ENCODE measurements at regions not wholly inside any gene's neighbourhood (a gene's known extent, or its start where the extent isn't known, plus 50 kb on each side); places are given as distances from the start of the nearest gene placed in this dataset.

DNA sequence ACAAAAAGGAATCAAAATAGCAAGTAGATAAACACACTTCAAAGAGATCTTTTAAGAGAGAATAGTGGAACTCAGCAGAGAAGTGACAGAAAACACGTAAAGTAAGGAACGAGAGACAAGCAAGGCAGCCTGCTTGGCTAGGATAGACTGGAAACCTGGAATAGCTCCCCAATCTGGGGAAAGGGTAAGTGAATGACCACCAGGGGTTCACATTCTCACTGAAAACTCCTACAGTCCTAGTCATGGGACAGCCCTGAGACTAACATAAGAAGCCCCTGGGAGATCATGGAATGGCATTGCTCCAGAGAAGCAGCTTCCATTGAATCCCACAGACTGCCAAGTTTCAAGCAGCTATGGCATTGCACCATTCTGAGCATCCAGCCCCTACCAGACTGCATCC, 363.6 kb upstream of the ARPP21 start:
- TF ChIP-seq EZH2 (IDR thresholded peaks at IDR 0.05; ENCODE audit: low read depth, unreplicated experiment) (no peak), CREB1 (CRISPR knock-in tag; IDR thresholded peaks at IDR 0.05; ENCODE audit: low read depth) (no peak), EZH2phosphoT487 (IDR thresholded peaks at IDR 0.05; ENCODE audit: unreplicated experiment) (no peak), STAT1 (IDR thresholded peaks at IDR 0.05; ENCODE audit: unreplicated experiment) (no peak)
- TF ChIP-seq, protein P1, sequence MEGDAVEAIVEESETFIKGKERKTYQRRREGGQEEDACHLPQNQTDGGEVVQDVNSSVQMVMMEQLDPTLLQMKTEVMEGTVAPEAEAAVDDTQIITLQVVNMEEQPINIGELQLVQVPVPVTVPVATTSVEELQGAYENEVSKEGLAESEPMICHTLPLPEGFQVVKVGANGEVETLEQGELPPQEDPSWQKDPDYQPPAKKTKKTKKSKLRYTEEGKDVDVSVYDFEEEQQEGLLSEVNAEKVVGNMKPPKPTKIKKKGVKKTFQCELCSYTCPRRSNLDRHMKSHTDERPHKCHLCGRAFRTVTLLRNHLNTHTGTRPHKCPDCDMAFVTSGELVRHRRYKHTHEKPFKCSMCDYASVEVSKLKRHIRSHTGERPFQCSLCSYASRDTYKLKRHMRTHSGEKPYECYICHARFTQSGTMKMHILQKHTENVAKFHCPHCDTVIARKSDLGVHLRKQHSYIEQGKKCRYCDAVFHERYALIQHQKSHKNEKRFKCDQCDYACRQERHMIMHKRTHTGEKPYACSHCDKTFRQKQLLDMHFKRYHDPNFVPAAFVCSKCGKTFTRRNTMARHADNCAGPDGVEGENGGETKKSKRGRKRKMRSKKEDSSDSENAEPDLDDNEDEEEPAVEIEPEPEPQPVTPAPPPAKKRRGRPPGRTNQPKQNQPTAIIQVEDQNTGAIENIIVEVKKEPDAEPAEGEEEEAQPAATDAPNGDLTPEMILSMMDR (conservative IDR thresholded peaks at IDR 0.05; ENCODE audit: low read depth in 2 of 2): no peak

Data from GM23338 (cell line).